Hepatocyte (in vitro differentiated cells): ENCODE measurements at regions not wholly inside any gene's neighbourhood (a gene's known extent, or its start where the extent isn't known, plus 50 kb on each side); places are given as distances from the start of the nearest gene placed in this dataset.

Experiments used
- DNase-seq: peaks from one replicate; pipeline ENCODE4 v3.0.0-alpha.2; 2016; ENCODE audit warnings: low spot score
- H2AFZ ChIP-seq: fragments of 200-600 bp; sonication (generic); 2 replicates; pipeline ENCODE4 v1.6.0; 2016; ENCODE audit warnings: antibody characterized with exemption, mild to moderate bottlenecking
- H3K27ac ChIP-seq: fragments of 200-600 bp; sonication (generic); 2 replicates; pipeline ENCODE4 v1.5.1; 2016; ENCODE audit warnings: mild to moderate bottlenecking
- H3K27me3 ChIP-seq: fragments of 200-600 bp; sonication (generic); 2 replicates; pipeline ENCODE4 v1.6.1; 2016
- H3K36me3 ChIP-seq: fragments of 200-600 bp; sonication (generic); replicated peaks from 2 replicates; pipeline ENCODE4 v1.5.1; 2016; ENCODE audit warnings: low read depth; ENCODE audit not compliant: insufficient read depth
- H3K4me1 ChIP-seq: fragments of 200-600 bp; sonication (generic); 2 replicates; pipeline ENCODE4 v1.5.1; 2016; ENCODE audit warnings: mild to moderate bottlenecking, moderate library complexity; ENCODE audit not compliant: insufficient read depth
- H3K4me2 ChIP-seq: fragments of 200-600 bp; sonication (generic); 2 replicates; pipeline ENCODE4 v1.6.0; 2016
- H3K4me3 ChIP-seq: fragments of 200-600 bp; sonication (generic); 2 replicates; pipeline ENCODE4 v1.5.1; 2016; ENCODE audit warnings: mild to moderate bottlenecking
- H3K79me2 ChIP-seq: fragments of 200-600 bp; sonication (generic); 2 replicates; pipeline ENCODE4 v1.6.0; 2017; ENCODE audit warnings: mild to moderate bottlenecking
- H3K9me2 ChIP-seq: fragments of 200-600 bp; sonication (generic); replicated peaks from 2 replicates; pipeline ENCODE4 v1.6.0; 2017; ENCODE audit warnings: mild to moderate bottlenecking; ENCODE audit not compliant: insufficient read depth
- H3K9me3 ChIP-seq: fragments of 200-600 bp; sonication (generic); 2 replicates; pipeline ENCODE4 v1.5.1; 2016; ENCODE audit warnings: low read depth, mild to moderate bottlenecking
- H4K20me1 ChIP-seq: fragments of 200-600 bp; sonication (generic); 2 replicates; pipeline ENCODE4 v1.6.0; 2016; ENCODE audit warnings: mild to moderate bottlenecking; ENCODE audit not compliant: insufficient read depth, poor library complexity, severe bottlenecking
- CTCF ChIP-seq: fragments of 200-600 bp; sonication (generic); IDR thresholded peaks from 2 replicates; pipeline ENCODE4 v1.5.1; 2016; ENCODE audit warnings: antibody characterized with exemption, mild to moderate bottlenecking; ENCODE audit not compliant: poor library complexity
- EZH2 ChIP-seq: fragments of 200-600 bp; sonication (generic); IDR thresholded peaks from 2 replicates; pipeline ENCODE4 v1.6.1; 2016; ENCODE audit warnings: antibody characterized with exemption, mild to moderate bottlenecking, borderline replicate concordance
- EZH2phosphoT487 ChIP-seq: fragments of 200-600 bp; sonication (generic); IDR thresholded peaks from one replicate; pipeline ENCODE4 v1.6.1; 2018; ENCODE audit warnings: antibody characterized with exemption, mild to moderate bottlenecking, low read depth, moderate library complexity; ENCODE audit not compliant: unreplicated experiment, severe bottlenecking
- WGBS: methylation state at CpG from one replicate; pipeline ENCODE4 v1.1.6; 2016; ENCODE audit warnings: low lambda C conversion rate; ENCODE audit errors: missing lambda C conversion rate; 5-methylcytosine and 5-hydroxymethylcytosine counted together

DNA sequence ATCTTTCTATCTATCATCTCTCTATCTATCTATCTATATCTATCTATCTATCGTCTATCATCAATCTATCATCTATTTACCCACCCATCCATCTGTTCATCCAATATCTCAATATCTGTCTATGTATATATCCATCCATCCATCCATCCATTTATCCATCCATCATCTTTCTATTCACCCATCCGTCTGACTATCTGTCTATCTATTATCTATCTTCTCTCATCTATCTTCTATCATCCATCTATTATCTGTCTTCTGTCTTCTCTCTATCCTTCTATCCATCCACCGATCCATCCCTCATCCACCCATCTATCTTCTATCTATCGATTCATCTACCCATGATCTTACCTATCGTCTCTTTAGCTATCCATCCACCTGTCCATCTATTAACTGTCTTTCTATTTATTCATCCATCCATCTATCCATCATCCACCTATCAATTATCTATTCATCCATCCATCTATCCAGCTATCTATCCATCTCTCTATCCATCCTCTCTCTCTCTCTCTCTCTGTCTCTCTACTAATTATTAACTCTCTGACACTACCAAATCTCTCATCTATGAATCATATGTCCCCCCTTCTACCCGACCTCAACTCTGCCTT lies 89.1 kb downstream of the DHCR7 start:
- no peak overlapping the region for H3K4me3 ChIP-seq
- DNase-seq = no peak
- no peak overlapping the region for H3K27ac ChIP-seq
- WGBS = 75% methylated on average over 6 of the region's 6 CpGs
- no peaks in the 10 kb centered on the region for H3K79me2 ChIP-seq
- TF ChIP-seq EZH2 (no peak), CTCF (no peak), EZH2phosphoT487 (no peak)
- H2AFZ ChIP-seq = no peak overlapping the region
- no peaks in the 10 kb centered on the region for H3K9me3 ChIP-seq
- no peak overlapping the region for H3K4me2 ChIP-seq
- no peaks in the 10 kb centered on the region for H3K27me3 ChIP-seq
- no peaks in the 10 kb centered on the region for H3K9me2 ChIP-seq
- no peaks in the 10 kb centered on the region for H4K20me1 ChIP-seq
- no peaks in the 10 kb centered on the region for H3K4me1 ChIP-seq
- H3K36me3 ChIP-seq = no peaks in the 10 kb centered on the region

DNA sequence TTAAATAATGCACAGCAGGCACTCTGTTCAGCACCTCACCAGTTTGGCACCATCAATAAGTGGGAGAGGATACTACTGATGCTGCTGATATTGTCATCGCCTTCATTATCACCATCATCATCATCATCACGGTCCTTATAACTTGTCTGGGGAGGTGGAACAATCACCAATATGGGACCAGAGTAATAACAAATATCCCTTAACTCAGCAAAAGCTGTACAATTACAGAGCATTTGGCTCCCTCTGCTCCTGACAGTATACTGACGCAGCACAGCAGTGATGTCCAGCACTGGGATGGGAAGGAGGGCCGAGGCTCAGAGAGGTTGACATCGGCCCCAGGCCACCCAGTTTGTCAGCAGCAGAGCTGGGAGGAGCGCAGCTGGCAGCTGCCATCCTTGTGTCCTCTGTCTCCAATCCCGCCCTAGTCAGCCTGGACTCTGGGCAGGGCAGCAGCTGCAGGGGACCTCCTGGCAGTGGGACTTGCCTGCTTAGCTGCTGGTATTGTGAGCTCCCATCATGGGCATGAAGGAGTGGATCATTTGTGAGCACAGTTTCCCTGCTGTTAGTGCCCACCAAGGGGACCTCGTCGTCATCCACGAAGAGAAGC lies 90.0 kb downstream of the DHCR7 start:
- Histone ChIP-seq H2AFZ (no peak overlapping the region), H3K36me3 (no peaks in the 10 kb centered on the region), H3K4me1 (no peaks in the 10 kb centered on the region), H3K4me2 (no peak overlapping the region), H3K27ac (no peak overlapping the region), H4K20me1 (no peaks in the 10 kb centered on the region), H3K27me3 (no peaks in the 10 kb centered on the region), H3K9me2 (no peaks in the 10 kb centered on the region), H3K79me2 (no peaks in the 10 kb centered on the region), H3K9me3 (no peaks in the 10 kb centered on the region), H3K4me3 (no peak overlapping the region)
- TF ChIP-seq EZH2phosphoT487 (no peak), CTCF (no peak), EZH2 (no peak)
- no peak for DNase-seq
- WGBS = 91% methylated on average over 10 of the region's 10 CpGs

GRCh38 chr11:71357414-71357813 lies 90.8 kb downstream of the DHCR7 start:
- WGBS = 91% methylated on average over 9 of the region's 9 CpGs
- no peaks in the 10 kb centered on the region for H4K20me1 ChIP-seq
- TF ChIP-seq EZH2phosphoT487 (no peak), CTCF (no peak), EZH2 (no peak)
- no peaks in the 10 kb centered on the region for H3K79me2 ChIP-seq
- no peaks in the 10 kb centered on the region for H3K9me2 ChIP-seq
- H3K4me2 ChIP-seq = no peak overlapping the region
- H3K4me3 ChIP-seq = no peak overlapping the region
- H3K27ac ChIP-seq = no peak overlapping the region
- no peaks in the 10 kb centered on the region for H3K9me3 ChIP-seq
- no peak for DNase-seq
- no peaks in the 10 kb centered on the region for H3K36me3 ChIP-seq
- H3K4me1 ChIP-seq = no peaks in the 10 kb centered on the region
- no peaks in the 10 kb centered on the region for H3K27me3 ChIP-seq
- H2AFZ ChIP-seq = no peak overlapping the region

DNA sequence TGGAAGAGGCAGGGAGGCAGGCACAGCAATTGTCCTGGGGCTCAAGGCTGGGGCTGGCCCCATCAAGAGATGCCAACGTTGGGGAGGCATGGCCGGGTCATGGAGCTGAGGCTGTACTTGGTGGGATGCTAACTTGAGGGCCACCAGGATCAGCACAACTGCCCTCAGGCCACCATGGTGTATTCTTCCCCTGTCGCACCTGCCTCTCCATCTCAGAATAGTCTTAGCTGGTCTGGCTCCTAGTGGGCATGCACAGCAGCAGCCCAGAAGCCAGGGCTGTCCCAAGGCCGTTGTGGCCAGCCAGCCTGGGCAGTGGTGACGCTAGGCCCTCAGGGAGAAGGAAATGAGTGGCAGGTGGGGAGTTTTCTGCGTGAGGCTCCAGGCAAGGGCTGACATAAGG lies 91.3 kb downstream of the DHCR7 start:
- H3K4me1 ChIP-seq = no peaks in the 10 kb centered on the region
- H4K20me1 ChIP-seq = no peaks in the 10 kb centered on the region
- WGBS = 79% methylated on average over 6 of the region's 6 CpGs

More for the DNA sequence above, 91.3 kb downstream of the DHCR7 start:
- DNase-seq = no peak
- no peaks in the 10 kb centered on the region for H3K79me2 ChIP-seq
- no peaks in the 10 kb centered on the region for H3K36me3 ChIP-seq
- no peaks in the 10 kb centered on the region for H3K9me3 ChIP-seq
- TF ChIP-seq EZH2phosphoT487 (no peak), EZH2 (no peak), CTCF (no peak)
- no peak overlapping the region for H3K4me2 ChIP-seq
- H3K4me3 ChIP-seq = no peak overlapping the region
- no peaks in the 10 kb centered on the region for H3K27me3 ChIP-seq
- no peak overlapping the region for H3K27ac ChIP-seq
- no peaks in the 10 kb centered on the region for H3K9me2 ChIP-seq
- no peak overlapping the region for H2AFZ ChIP-seq
